WTC11 (cell line): ENCODE measurements at regions not wholly inside any gene's neighbourhood (a gene's known extent, or its start where the extent isn't known, plus 50 kb on each side); places are given as distances from the start of the nearest gene placed in this dataset.

Source experiments
- ETV6 ChIP-seq: sonication (generic); formaldehyde crosslinking; IDR thresholded peaks from 2 replicates; pipeline ENCODE4 v1.8.1; 2022; ENCODE audit warnings: mild to moderate bottlenecking, missing genetic modification reagents
- FOXJ3 ChIP-seq: sonication (generic); formaldehyde crosslinking; IDR thresholded peaks from 2 replicates; pipeline ENCODE4 v1.9.0; 2021; ENCODE audit warnings: missing genetic modification reagents, mild to moderate bottlenecking, borderline replicate concordance
- GTF2I ChIP-seq: fragments of 250-450 bp; sonication (Bioruptor Pico); conservative IDR thresholded peaks from 2 replicates; pipeline ENCODE4 v1.4.0; 2021; ENCODE audit warnings: mild to moderate bottlenecking
- TF ChIP-seq, protein P1 (sequence below): fragments of 200-600 bp; IDR thresholded peaks from 2 replicates; pipeline ENCODE4 v1.8.0; 2022; ENCODE audit warnings: antibody characterized with exemption
- TF ChIP-seq, protein P2 (sequence below): sonication (generic); formaldehyde crosslinking; IDR thresholded peaks from 2 replicates; pipeline ENCODE4 v1.8.0; 2022; ENCODE audit warnings: mild to moderate bottlenecking, missing genetic modification reagents

DNA sequence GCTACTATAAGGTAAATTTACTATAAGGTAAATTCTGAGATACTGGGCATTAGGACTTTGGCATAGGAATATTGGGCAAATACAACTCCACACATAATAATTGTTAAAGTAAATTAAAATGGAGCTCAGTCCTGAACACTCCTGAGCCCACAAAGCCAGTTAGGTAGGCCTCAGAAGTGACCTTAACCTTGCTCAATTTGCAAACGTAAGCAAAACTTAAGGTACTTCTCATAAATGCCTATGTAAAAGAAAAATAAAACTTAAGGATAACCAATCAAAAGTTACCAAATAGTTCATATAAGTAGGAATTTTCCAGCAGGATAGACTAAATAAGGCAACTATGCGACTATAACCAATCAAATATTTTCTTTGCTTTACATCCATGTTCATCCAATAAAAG, 197.7 kb downstream of the MC4R start:
- TF ChIP-seq GTF2I (CRISPR knock-in tag) (no peak), FOXJ3 (CRISPR knock-in tag) (no peak), ETV6 (no peak)
- TF ChIP-seq, protein P1, sequence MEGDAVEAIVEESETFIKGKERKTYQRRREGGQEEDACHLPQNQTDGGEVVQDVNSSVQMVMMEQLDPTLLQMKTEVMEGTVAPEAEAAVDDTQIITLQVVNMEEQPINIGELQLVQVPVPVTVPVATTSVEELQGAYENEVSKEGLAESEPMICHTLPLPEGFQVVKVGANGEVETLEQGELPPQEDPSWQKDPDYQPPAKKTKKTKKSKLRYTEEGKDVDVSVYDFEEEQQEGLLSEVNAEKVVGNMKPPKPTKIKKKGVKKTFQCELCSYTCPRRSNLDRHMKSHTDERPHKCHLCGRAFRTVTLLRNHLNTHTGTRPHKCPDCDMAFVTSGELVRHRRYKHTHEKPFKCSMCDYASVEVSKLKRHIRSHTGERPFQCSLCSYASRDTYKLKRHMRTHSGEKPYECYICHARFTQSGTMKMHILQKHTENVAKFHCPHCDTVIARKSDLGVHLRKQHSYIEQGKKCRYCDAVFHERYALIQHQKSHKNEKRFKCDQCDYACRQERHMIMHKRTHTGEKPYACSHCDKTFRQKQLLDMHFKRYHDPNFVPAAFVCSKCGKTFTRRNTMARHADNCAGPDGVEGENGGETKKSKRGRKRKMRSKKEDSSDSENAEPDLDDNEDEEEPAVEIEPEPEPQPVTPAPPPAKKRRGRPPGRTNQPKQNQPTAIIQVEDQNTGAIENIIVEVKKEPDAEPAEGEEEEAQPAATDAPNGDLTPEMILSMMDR: no peak
- TF ChIP-seq, protein P2, sequence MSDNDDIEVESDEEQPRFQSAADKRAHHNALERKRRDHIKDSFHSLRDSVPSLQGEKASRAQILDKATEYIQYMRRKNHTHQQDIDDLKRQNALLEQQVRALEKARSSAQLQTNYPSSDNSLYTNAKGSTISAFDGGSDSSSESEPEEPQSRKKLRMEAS (CRISPR knock-in tag): no peak
